BJ (cell line): ENCODE measurements at regions not wholly inside any gene's neighbourhood (a gene's known extent, or its start where the extent isn't known, plus 50 kb on each side); places are given as distances from the start of the nearest gene placed in this dataset.

Experiments
- CTCF ChIA-PET: fragments of 350-600 bp; formaldehyde crosslinking; extraction: SDS; loops from one replicate; lab custom pipeline; 2021; ENCODE audit warnings: antibody characterized with exemption, inconsistent platforms; lab: Yijun Ruan, JAX
- POLR2A ChIA-PET: fragments of 300-600 bp; sonication (Branson Sonifier 250); formaldehyde crosslinking; extraction: SDS; loops from one replicate; lab custom pipeline; 2021; ENCODE audit warnings: antibody characterized with exemption; lab: Charles Lee
- DNase-seq: peaks from one replicate; pipeline ENCODE4 v3.0.0-alpha.2; 2011; ENCODE audit warnings: low read depth
- H3K27me3 ChIP-seq: 2 replicates; pipeline ENCODE4 v1.6.0; 2011; ENCODE audit warnings: low read length; ENCODE audit not compliant: control insufficient read depth, insufficient read depth
- H3K36me3 ChIP-seq: 2 replicates; pipeline ENCODE4 v1.5.1; 2011; ENCODE audit warnings: low read length; ENCODE audit not compliant: control insufficient read depth, insufficient read depth
- H3K4me3 ChIP-seq: 2 replicates; pipeline ENCODE4 v1.5.1; 2011; ENCODE audit warnings: low read depth, mild to moderate bottlenecking, control low read depth, low read length
- CTCF ChIP-seq: IDR thresholded peaks from 2 replicates; pipeline ENCODE4 v1.5.1; 2011; ENCODE audit warnings: low read depth, mild to moderate bottlenecking, control low read depth, inconsistent platforms, low read length, moderate library complexity; ENCODE audit not compliant: insufficient read depth

GRCh38 chr4:3700223-3700622 is 66.0 kb upstream of the ADRA2C start:
- ChIA-PET CTCF (no interaction called here), POLR2A (no interaction called here)
- no peak for DNase-seq
- no peak for TF ChIP-seq CTCF
- H3K27me3 ChIP-seq = peaks cover 10% of the 10 kb centered on the region
- no peaks in the 10 kb centered on the region for H3K36me3 ChIP-seq
- no peak overlapping the region for H3K4me3 ChIP-seq

- no peaks in the 10 kb centered on the region for H3K36me3 ChIP-seq
- H3K27me3 ChIP-seq = peaks cover 10% of the 10 kb centered on the region
- no peak for DNase-seq
- ChIA-PET POLR2A (no interaction called here), CTCF (no interaction called here)
- H3K4me3 ChIP-seq = no peak overlapping the region
- TF ChIP-seq CTCF = no peak
Observed at GRCh38 chr4:3699678-3700077, 66.5 kb upstream of the ADRA2C start.

- POLR2A ChIA-PET = no interaction called here
- H3K27me3 ChIP-seq = peaks cover 7% of the 10 kb centered on the region
- no peak for TF ChIP-seq CTCF
- no peak for DNase-seq
- no peak overlapping the region for H3K4me3 ChIP-seq
- CTCF ChIA-PET = no interaction called here
- no peaks in the 10 kb centered on the region for H3K36me3 ChIP-seq
Observed at GRCh38 chr4:3699261-3699660, 66.9 kb upstream of the ADRA2C start.

GRCh38 chr4:3697033-3697432 is 69.2 kb upstream of the ADRA2C start:
- Histone ChIP-seq H3K27me3 (no peaks in the 10 kb centered on the region; the same call in 1 of the 2 replicates), H3K4me3 (no peak overlapping the region), H3K36me3 (no peaks in the 10 kb centered on the region)
- no peak for DNase-seq
- POLR2A ChIA-PET = no interaction called here
- CTCF ChIA-PET = interaction anchor here (0.7 kb wide), 1 partner anchor 47 kb away, joined by 3 read pairs; no protein-coding TSS in a partner anchor
- no peak for TF ChIP-seq CTCF

GRCh38 chr4:3690551-3691152 is 75.5 kb upstream of the ADRA2C start:
- no peak for TF ChIP-seq CTCF
- POLR2A ChIA-PET = no interaction called here
- Histone ChIP-seq H3K36me3 (no peaks in the 10 kb centered on the region), H3K4me3 (no peak overlapping the region), H3K27me3 (no peaks in the 10 kb centered on the region; the same call in 1 of the 2 replicates)
- no peak for DNase-seq
- CTCF ChIA-PET = no interaction called here
